NT2/D1 (cell line): ENCODE measurements at regions not wholly inside any gene's neighbourhood (a gene's known extent, or its start where the extent isn't known, plus 50 kb on each side); places are given as distances from the start of the nearest gene placed in this dataset.

Experiments
- SUZ12 ChIP-seq: IDR thresholded peaks from 2 replicates; pipeline ENCODE4 v1.6.1; 2011; ENCODE audit not compliant: insufficient read length, insufficient read depth; ENCODE audit errors: extremely low read depth
- YY1 ChIP-seq: IDR thresholded peaks from 2 replicates; pipeline ENCODE4 v1.6.1; 2011; ENCODE audit not compliant: insufficient read length, insufficient read depth

- TF ChIP-seq YY1 (no peak), SUZ12 (no peak)
Observed at GRCh38 chr15:69757186-69757585, 304.6 kb downstream of the RPLP1 start.
